ENCODE measurements at regions not wholly inside any gene's neighbourhood (a gene's known extent, or its start where the extent isn't known, plus 50 kb on each side); places are given as distances from the start of the nearest gene placed in this dataset.
A peak's percentile ranks its signal among the peaks of the same experiment; 100 is the strongest.
"Not testable (repeated sequence)": the region's sequence is repeated elsewhere in the genome, so short reads cannot be mapped to it uniquely, and the experiment has no call there.

DNA sequence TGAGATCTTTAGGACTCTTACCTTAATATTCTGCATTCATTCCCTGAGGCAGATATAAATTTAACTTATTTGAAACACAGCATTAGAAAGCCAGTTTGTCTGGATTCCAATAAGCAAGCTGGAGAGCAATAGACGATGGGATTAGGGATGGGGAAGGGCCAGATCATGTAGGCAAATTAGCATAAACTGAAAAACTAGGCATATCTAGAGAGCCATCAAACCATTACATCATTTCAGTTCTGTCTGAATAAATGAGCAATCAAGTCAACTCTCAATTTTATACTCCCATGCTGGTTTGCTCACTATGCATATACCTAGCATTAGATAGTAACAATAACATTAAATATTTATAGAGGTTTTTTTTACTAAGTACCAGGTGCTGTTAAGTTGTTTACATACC, 583.6 kb upstream of the LRRN3 start:
- DNase-seq (ENCODE audit: low read depth): no peak
- TF ChIP-seq, protein P1, sequence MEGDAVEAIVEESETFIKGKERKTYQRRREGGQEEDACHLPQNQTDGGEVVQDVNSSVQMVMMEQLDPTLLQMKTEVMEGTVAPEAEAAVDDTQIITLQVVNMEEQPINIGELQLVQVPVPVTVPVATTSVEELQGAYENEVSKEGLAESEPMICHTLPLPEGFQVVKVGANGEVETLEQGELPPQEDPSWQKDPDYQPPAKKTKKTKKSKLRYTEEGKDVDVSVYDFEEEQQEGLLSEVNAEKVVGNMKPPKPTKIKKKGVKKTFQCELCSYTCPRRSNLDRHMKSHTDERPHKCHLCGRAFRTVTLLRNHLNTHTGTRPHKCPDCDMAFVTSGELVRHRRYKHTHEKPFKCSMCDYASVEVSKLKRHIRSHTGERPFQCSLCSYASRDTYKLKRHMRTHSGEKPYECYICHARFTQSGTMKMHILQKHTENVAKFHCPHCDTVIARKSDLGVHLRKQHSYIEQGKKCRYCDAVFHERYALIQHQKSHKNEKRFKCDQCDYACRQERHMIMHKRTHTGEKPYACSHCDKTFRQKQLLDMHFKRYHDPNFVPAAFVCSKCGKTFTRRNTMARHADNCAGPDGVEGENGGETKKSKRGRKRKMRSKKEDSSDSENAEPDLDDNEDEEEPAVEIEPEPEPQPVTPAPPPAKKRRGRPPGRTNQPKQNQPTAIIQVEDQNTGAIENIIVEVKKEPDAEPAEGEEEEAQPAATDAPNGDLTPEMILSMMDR (conservative IDR thresholded peaks at IDR 0.05; ENCODE audit: low read depth, low read length): no peak
- no peak overlapping the region for H3K4me3 ChIP-seq (ENCODE audit: low read depth, low read length)

DNA sequence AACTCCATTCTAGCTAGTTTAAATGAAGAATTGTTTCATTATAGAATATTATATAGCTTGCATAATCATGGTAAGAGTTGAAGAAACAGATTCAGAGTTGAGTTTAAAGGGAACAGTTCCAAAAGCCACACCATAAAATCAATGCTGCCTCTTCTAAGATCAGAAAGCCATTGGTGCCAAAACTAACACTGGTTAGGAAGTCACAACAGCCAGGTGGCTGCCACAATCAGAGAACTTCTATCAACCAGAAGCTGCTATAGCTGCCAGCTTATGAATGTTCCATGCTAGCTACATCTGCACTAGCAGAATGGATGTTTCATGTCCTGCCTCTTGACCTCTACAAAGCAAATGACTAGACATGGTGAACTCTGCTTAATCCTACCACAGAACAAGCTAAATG, 583.1 kb upstream of the LRRN3 start:
- H3K4me3 ChIP-seq (ENCODE audit: low read depth, low read length): no peak overlapping the region
- no peak for DNase-seq (ENCODE audit: low read depth)
- TF ChIP-seq, protein P1 (conservative IDR thresholded peaks at IDR 0.05; ENCODE audit: low read depth, low read length): no peak

DNA sequence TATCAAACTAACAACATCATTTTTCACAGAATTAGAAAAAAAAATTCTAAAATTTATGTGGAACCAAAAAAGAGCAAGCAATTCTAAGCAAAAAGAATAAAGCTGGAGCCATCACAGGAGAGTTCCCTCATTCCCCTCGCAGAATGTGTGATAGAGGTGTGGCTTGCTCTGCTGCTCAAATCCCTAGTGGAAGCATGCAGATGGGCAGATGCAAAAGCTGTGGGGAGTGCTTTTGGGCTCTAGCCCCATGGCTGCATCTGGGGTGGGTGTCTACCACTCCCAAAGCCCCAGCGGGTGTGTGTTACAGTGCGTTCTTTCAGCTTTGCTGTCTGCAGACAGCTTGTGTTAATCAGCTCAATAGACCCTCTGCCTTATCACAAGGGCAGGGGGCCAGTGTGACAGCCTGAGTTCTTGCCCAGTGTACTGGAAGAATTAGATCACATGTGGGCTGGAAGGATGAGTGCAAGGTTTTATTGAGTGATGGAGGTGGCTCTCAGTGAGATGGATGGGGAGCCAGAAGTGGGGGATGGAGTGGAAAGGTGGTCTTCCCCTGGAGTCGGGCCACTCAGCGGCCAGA, 575.9 kb upstream of the LRRN3 start:
- not testable (repeated sequence) for DNase-seq (ENCODE audit: low read depth); H3K4me3 ChIP-seq (ENCODE audit: low read depth, low read length)

DNA sequence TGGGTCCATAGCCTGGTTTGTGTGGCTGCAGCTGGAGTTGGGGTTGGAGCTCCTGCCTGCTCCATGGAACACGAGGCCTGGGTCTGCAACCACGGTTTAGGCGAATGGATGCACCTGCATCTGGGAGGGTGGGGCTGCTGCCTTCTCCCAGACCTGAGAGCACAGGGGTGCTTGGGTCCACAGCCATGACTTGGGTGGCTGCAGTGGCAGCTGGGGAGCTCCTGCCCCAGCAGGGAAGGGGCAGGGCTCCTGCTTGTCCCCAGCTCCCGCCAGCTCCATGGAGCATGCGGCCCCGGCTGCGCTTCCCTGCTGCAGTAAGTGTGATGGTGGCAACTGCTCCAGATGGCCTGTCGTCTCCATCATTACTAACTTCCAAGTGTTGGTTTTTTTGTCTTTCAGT, 571.1 kb upstream of the LRRN3 start:
- H3K4me3 ChIP-seq (ENCODE audit: low read depth, low read length): no peak overlapping the region
- DNase-seq (ENCODE audit: low read depth): no peak
- TF ChIP-seq, protein P1 (conservative IDR thresholded peaks at IDR 0.05; ENCODE audit: low read depth, low read length): no peak

DNA sequence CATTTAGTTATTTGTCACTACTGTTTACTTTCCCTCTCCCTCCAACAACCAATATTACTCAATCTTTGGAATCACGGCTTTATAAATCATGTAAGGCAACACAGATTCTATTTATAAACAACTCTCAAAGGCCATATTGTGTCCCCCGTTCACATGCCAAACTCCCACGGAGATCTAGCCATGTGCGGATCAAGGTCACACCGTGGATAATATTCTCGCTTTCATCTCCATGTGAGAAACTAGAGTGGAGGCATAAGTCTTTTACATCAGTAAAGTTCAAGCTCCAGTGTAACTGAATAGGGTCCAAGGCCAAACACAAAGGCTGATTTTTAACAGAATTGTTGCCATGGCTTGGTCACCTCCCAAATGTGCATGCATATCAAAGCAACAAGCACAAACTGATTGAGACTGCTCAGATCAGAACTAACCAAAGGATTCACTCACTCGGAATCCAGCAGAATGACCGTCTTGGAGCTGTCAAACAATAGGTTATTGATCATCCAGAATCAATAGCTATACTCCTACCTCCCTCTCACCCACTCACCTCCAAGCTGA, 569.5 kb upstream of the LRRN3 start:
- H3K4me3 ChIP-seq (ENCODE audit: low read depth, low read length): no peak overlapping the region
- DNase-seq (ENCODE audit: low read depth): no peak
- TF ChIP-seq, protein P1 (conservative IDR thresholded peaks at IDR 0.05; ENCODE audit: low read depth, low read length): no peak

DNA sequence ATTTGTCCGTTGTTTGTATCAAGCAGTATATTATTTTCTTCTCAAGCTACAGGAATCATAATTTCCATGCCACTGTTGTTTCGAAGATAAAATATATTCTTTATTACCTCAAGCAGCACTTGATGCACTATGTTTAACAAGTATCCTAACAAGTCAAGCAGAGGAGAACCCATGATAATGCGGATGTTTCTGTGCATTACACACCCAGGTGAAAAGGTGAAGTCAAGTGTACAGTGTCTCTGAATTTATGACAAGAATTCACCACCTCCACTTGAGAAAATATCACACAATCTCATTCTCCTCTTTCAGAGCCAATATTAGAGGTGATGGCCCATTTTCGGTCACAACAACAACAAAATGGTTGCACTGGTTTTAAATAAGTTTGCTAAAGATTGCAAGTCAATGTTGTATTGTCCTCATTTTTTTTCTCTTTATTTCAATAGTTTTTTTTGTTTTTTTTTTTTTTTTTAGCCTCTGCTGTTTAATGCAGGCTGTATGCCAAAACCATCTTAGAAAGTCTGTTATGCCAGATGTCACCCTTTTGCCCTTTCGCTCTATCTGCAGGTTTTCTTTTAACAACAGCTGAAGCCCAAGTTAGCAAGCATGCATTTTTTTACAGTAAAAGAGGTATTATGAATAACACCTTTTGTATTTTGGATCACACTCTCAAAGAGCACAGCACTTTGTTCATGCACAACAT, 568.7 kb upstream of the LRRN3 start:
- DNase-seq (ENCODE audit: low read depth): peak; percentile 58
- TF ChIP-seq, protein P1 (conservative IDR thresholded peaks at IDR 0.05; ENCODE audit: low read depth, low read length): no peak
- H3K4me3 ChIP-seq (ENCODE audit: low read depth, low read length): no peak overlapping the region

DNA sequence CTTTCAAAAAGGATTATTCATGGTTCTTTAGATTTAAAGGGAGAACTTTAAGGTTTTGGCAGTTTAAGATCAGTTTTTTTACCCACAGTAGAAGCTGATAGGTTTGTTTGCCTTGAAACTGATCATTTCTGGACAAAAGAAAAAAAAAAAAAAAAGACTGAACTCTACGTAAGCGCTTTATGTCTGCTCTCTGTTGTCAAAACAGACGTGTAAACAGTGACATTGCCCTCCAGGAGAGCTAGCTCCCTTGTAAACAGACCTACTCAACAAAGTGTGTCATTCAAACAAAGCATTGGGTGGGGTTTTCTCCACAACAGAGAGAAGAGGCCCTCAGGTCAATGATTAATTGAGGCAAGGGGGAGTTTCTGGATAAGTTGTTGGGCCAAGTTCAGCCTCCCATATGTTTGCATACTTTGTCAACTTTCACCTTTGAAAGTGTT, 568.1 kb upstream of the LRRN3 start:
- TF ChIP-seq, protein P1 (conservative IDR thresholded peaks at IDR 0.05; ENCODE audit: low read depth, low read length): no peak
- DNase-seq (ENCODE audit: low read depth): peak; percentile 40
- H3K4me3 ChIP-seq (ENCODE audit: low read depth, low read length): no peak overlapping the region
